CD14-positive monocyte (primary cell): ENCODE measurements at regions not wholly inside any gene's neighbourhood (a gene's known extent, or its start where the extent isn't known, plus 50 kb on each side); places are given as distances from the start of the nearest gene placed in this dataset.
"Not testable (repeated sequence)": the region's sequence is repeated elsewhere in the genome, so short reads cannot be mapped to it uniquely, and the experiment has no call there.

ENCODE experiments used
- DNase-seq, 3 donors: peaks; one replicate each; pipeline ENCODE4 v3.0.0-alpha.2; 2011 to 2022
- H2AFZ ChIP-seq: 2 replicates; pipeline ENCODE4 v1.6.0; 2012; ENCODE audit warnings: mild to moderate bottlenecking, low read depth, low read length, inconsistent platforms; ENCODE audit not compliant: insufficient read depth, poor library complexity, severe bottlenecking
- H3K27ac ChIP-seq, 2 donors: 1 replicate in 1 of 2; 2 replicates in 1 of 2; pipeline ENCODE4 v1.5.1; 2012 to 2013; ENCODE audit warnings: low read length in 2 of 2, control low read depth in 1 of 2, inconsistent platforms in 1 of 2, low read depth in 1 of 2, mild to moderate bottlenecking in 1 of 2
- H3K27me3 ChIP-seq, 2 donors: one replicate each; pipeline versions ENCODE4 v1.6.0 to v1.6.1; 2011 to 2013; ENCODE audit warnings: low read length in 2 of 2; ENCODE audit not compliant: control insufficient read depth in 2 of 2, insufficient read depth in 2 of 2
- H3K36me3 ChIP-seq, 2 donors: replicated peaks in 1 of 2; 1 replicate in 1 of 2; 2 replicates in 1 of 2; pipeline versions ENCODE4 v1.5.1 to v1.6.1; 2012 to 2013; ENCODE audit warnings: low read length in 2 of 2, control low read depth in 1 of 2, inconsistent platforms in 1 of 2, mild to moderate bottlenecking in 1 of 2; ENCODE audit not compliant: insufficient read depth in 2 of 2, control insufficient read depth in 1 of 2
- H3K4me1 ChIP-seq, 2 donors: 1 replicate in 1 of 2; 2 replicates in 1 of 2; pipeline versions ENCODE4 v1.5.1 to v1.6.1; 2012 to 2013; ENCODE audit warnings: low read length in 2 of 2, control low read depth in 1 of 2, inconsistent platforms in 1 of 2, mild to moderate bottlenecking in 1 of 2, moderate library complexity in 1 of 2; ENCODE audit not compliant: insufficient read depth in 2 of 2, control insufficient read depth in 1 of 2
- H3K4me2 ChIP-seq: replicated peaks from 2 replicates; pipeline ENCODE3; 2012; ENCODE audit warnings: low read length, moderate library complexity, mild to moderate bottlenecking; ENCODE audit not compliant: poor library complexity, severe bottlenecking; ENCODE audit errors: extremely low read depth
- H3K4me3 ChIP-seq, 3 experiments: fragments of 200-600 bp in 1 of 3; sonication (generic) in 1 of 3; replicated peaks in 1 of 3; 1 replicate in 2 of 3; 2 replicates in 1 of 3; pipeline ENCODE4 v1.5.1; 2011 to 2013; ENCODE audit warnings: low read length in 3 of 3, mild to moderate bottlenecking in 3 of 3, control low read depth in 2 of 3, low read depth in 2 of 3, inconsistent platforms in 1 of 3, moderate library complexity in 1 of 3
- H3K79me2 ChIP-seq: 2 replicates; pipeline ENCODE4 v1.6.0; 2012; ENCODE audit warnings: mild to moderate bottlenecking, control low read depth, inconsistent platforms, low read length, moderate library complexity; ENCODE audit not compliant: insufficient read depth
- H3K9ac ChIP-seq: 2 replicates; pipeline ENCODE4 v1.6.0; 2017; ENCODE audit warnings: low read length, mild to moderate bottlenecking; ENCODE audit not compliant: insufficient read depth, poor library complexity, severe bottlenecking
- H3K9me3 ChIP-seq, 2 donors: replicated peaks in 1 of 2; 1 replicate in 1 of 2; 2 replicates in 1 of 2; pipeline versions ENCODE4 v1.5.1 to v1.6.1; 2012 to 2013; ENCODE audit warnings: low read length in 2 of 2, control low read depth in 1 of 2; ENCODE audit not compliant: control insufficient read depth in 1 of 2, insufficient read depth in 1 of 2
- H4K20me1 ChIP-seq: 2 replicates; pipeline ENCODE4 v1.6.0; 2012; ENCODE audit warnings: mild to moderate bottlenecking, low read length, control low read depth, moderate library complexity; ENCODE audit not compliant: insufficient read depth
- H3K27ac Mint-ChIP-seq, 7 donors: one replicate each; pipeline ENCODE4 v1.8.0; 2020; ENCODE audit warnings: mild to moderate bottlenecking in 7 of 7, mixed read lengths in 7 of 7, moderate library complexity in 6 of 7, inconsistent platforms in 2 of 7
- H3K27me3 Mint-ChIP-seq, 3 donors: one replicate each; pipeline ENCODE4 v1.8.0; 2021 to 2022; ENCODE audit warnings: low read depth in 3 of 3, mild to moderate bottlenecking in 3 of 3, mixed read lengths in 3 of 3, moderate library complexity in 3 of 3, inconsistent platforms in 1 of 3
- H3K36me3 Mint-ChIP-seq, 2 donors: one replicate each; pipeline ENCODE4 v1.8.0; 2020; ENCODE audit warnings: mixed read lengths in 2 of 2, inconsistent platforms in 1 of 2, mild to moderate bottlenecking in 1 of 2
- H3K4me1 Mint-ChIP-seq: one replicate; pipeline ENCODE4 v1.8.0; 2020; ENCODE audit warnings: mild to moderate bottlenecking, mixed read lengths
- H3K4me3 Mint-ChIP-seq, 2 donors: one replicate each; pipeline ENCODE4 v1.8.0; 2020; ENCODE audit warnings: mild to moderate bottlenecking in 2 of 2, mixed read lengths in 2 of 2, moderate library complexity in 1 of 2
- H3K9me3 Mint-ChIP-seq, 7 donors: one replicate each; pipeline ENCODE4 v1.8.0; 2020 to 2022; ENCODE audit warnings: mixed read lengths in 7 of 7, mild to moderate bottlenecking in 6 of 7, moderate library complexity in 6 of 7, inconsistent platforms in 2 of 7
- WGBS: methylation state at CpG from one replicate; pipeline ENCODE4 v1.1.5; 2013; ENCODE audit warnings: missing lambda C conversion rate; ENCODE audit not compliant: insufficient coverage; 5-methylcytosine and 5-hydroxymethylcytosine counted together
- intact Hi-C, 2 donors: fragments of 100-400 bp; cut with micrococcal nuclease; formaldehyde crosslinking; loops; one replicate each; pipeline versions ENCODE4 v1.15.0 to v1.15.1; 2023

GRCh38 chr6:60810216-60810615, 1475.8 kb downstream of the KHDRBS2 start:
- WGBS = no CpG with 5 or more reads among the region's 2 CpGs
- not testable (repeated sequence) for H3K27ac Mint-ChIP-seq

GRCh38 chr6:60799146-60799545, 1486.9 kb downstream of the KHDRBS2 start:
- no CpG with 5 or more reads among the region's 3 CpGs for WGBS
- H2AFZ ChIP-seq, DNase-seq, H3K79me2 ChIP-seq, H3K4me2 ChIP-seq, H3K4me3 Mint-ChIP-seq, H3K27ac Mint-ChIP-seq, H3K27me3 ChIP-seq, H3K9me3 ChIP-seq, H3K4me1 ChIP-seq, H3K9ac ChIP-seq, H3K4me3 ChIP-seq, H3K27ac ChIP-seq, H3K4me1 Mint-ChIP-seq, H3K27me3 Mint-ChIP-seq, intact Hi-C loops, H3K36me3 ChIP-seq, H3K36me3 Mint-ChIP-seq, H4K20me1 ChIP-seq: not testable (repeated sequence)
- H3K9me3 Mint-ChIP-seq = peaks cover 0 to 11% (median 1%) of the 10 kb centered on the region in 7 donors

More at GRCh38 chr6:60810216-60810615, 1475.8 kb downstream of the KHDRBS2 start:
- H3K4me2 ChIP-seq, DNase-seq, H3K36me3 Mint-ChIP-seq, intact Hi-C loops, H2AFZ ChIP-seq, H3K9ac ChIP-seq, H3K4me1 ChIP-seq, H3K79me2 ChIP-seq, H3K27me3 ChIP-seq, H3K27me3 Mint-ChIP-seq, H3K27ac ChIP-seq, H3K4me1 Mint-ChIP-seq, H4K20me1 ChIP-seq, H3K36me3 ChIP-seq, H3K9me3 ChIP-seq, H3K4me3 Mint-ChIP-seq, H3K4me3 ChIP-seq: not testable (repeated sequence)
- peaks cover 2 to 12% (median 10%) of the 10 kb centered on the region in 7 donors for H3K9me3 Mint-ChIP-seq

- H3K79me2 ChIP-seq, H3K27me3 ChIP-seq, H3K4me1 ChIP-seq, H3K36me3 Mint-ChIP-seq, H3K27ac ChIP-seq, H3K4me2 ChIP-seq, H3K36me3 ChIP-seq, H2AFZ ChIP-seq, H3K4me1 Mint-ChIP-seq, H3K27ac Mint-ChIP-seq, H3K4me3 Mint-ChIP-seq, H3K9ac ChIP-seq, H3K4me3 ChIP-seq, H3K27me3 Mint-ChIP-seq, H3K9me3 ChIP-seq, intact Hi-C loops, DNase-seq, H4K20me1 ChIP-seq: not testable (repeated sequence)
- H3K9me3 Mint-ChIP-seq = peaks cover 0 to 12% (median 2%) of the 10 kb centered on the region in 7 donors
Observed at GRCh38 chr6:60797831-60798230, 1488.2 kb downstream of the KHDRBS2 start.

GRCh38 chr6:60789601-60790000, 1496.4 kb downstream of the KHDRBS2 start:
- H3K4me2 ChIP-seq, H3K27me3 Mint-ChIP-seq, H3K4me1 ChIP-seq, H3K27me3 ChIP-seq, H3K27ac Mint-ChIP-seq, H3K36me3 ChIP-seq, DNase-seq, H3K27ac ChIP-seq, H3K9ac ChIP-seq, H3K4me1 Mint-ChIP-seq, intact Hi-C loops, H3K9me3 ChIP-seq, H3K4me3 ChIP-seq, H3K4me3 Mint-ChIP-seq, H4K20me1 ChIP-seq, H2AFZ ChIP-seq, H3K79me2 ChIP-seq, H3K36me3 Mint-ChIP-seq: not testable (repeated sequence)
- WGBS = 92% methylated on average over 8 of the region's 13 CpGs
- H3K9me3 Mint-ChIP-seq = peaks cover 3 to 17% (median 8%) of the 10 kb centered on the region in 7 donors
